Mucosa of rectum (tissue), 2 donors: ENCODE measurements at regions not wholly inside any gene's neighbourhood (a gene's known extent, or its start where the extent isn't known, plus 50 kb on each side); places are given as distances from the start of the nearest gene placed in this dataset.
A peak's percentile ranks its signal among the peaks of the same experiment; 100 is the strongest.

Experiments
- H3K27ac ChIP-seq, 2 donors: one replicate each; pipeline ENCODE4 v1.7.0; 2013; ENCODE audit warnings: inconsistent platforms in 2 of 2, low read depth in 2 of 2, low read length in 2 of 2
- H3K27me3 ChIP-seq, 2 donors: one replicate each; pipeline ENCODE4 v1.7.0; 2013; ENCODE audit warnings: low read length in 2 of 2; ENCODE audit not compliant: control insufficient read depth in 2 of 2, insufficient read depth in 2 of 2
- H3K36me3 ChIP-seq, 2 donors: one replicate each; pipeline ENCODE4 v1.7.0; 2013; ENCODE audit warnings: low read length in 2 of 2; ENCODE audit not compliant: control insufficient read depth in 2 of 2, insufficient read depth in 2 of 2
- H3K4me1 ChIP-seq, 2 donors: one replicate each; pipeline ENCODE4 v1.7.0; 2013; ENCODE audit warnings: low read length in 2 of 2, mild to moderate bottlenecking in 1 of 2; ENCODE audit not compliant: control insufficient read depth in 2 of 2, insufficient read depth in 2 of 2
- H3K4me3 ChIP-seq, 2 donors: one replicate each; pipeline ENCODE4 v1.7.0; 2013; ENCODE audit warnings: low read length in 2 of 2
- H3K9ac ChIP-seq, 2 donors: one replicate each; pipeline ENCODE4 v1.7.0; 2013; ENCODE audit warnings: low read length in 2 of 2, low read depth in 1 of 2, mild to moderate bottlenecking in 1 of 2
- H3K9me3 ChIP-seq, 2 donors: one replicate each; pipeline ENCODE4 v1.7.0; 2013; ENCODE audit warnings: low read length in 2 of 2; ENCODE audit not compliant: control insufficient read depth in 2 of 2
- donor health status: healthy.
- donor health status: Normal muscosa, but diverticular disease.

- H3K4me1 ChIP-seq, result no peaks in the 10 kb centered on the region
- H3K36me3 ChIP-seq, result no peaks in the 10 kb centered on the region
- no peaks in the 10 kb centered on the region for H3K9me3 ChIP-seq
- H3K9ac ChIP-seq, result no peak overlapping the region
- H3K27ac ChIP-seq, result no peak overlapping the region
- H3K27me3 ChIP-seq, result no peaks in the 10 kb centered on the region
- peak overlapping the region; percentile 53 to 59 for H3K4me3 ChIP-seq
These were observed 179.5 kb downstream of the CDH26 start for GRCh38 chr20:60137657-60138245.

- Histone ChIP-seq H3K4me1 (no peaks in the 10 kb centered on the region), H3K4me3 (peak overlapping the region; percentile 53 to 59), H3K9ac (peak overlapping the region in 1 of 2 donors; percentile 34), H3K36me3 (no peaks in the 10 kb centered on the region), H3K27me3 (no peaks in the 10 kb centered on the region), H3K9me3 (no peaks in the 10 kb centered on the region), H3K27ac (no peak overlapping the region)
These were observed 180.3 kb downstream of the CDH26 start for GRCh38 chr20:60138256-60139220.

- Histone ChIP-seq H3K9me3 (no peaks in the 10 kb centered on the region), H3K27ac (no peak overlapping the region), H3K36me3 (no peaks in the 10 kb centered on the region), H3K4me1 (no peaks in the 10 kb centered on the region), H3K9ac (no peak overlapping the region), H3K4me3 (no peak overlapping the region), H3K27me3 (no peaks in the 10 kb centered on the region)
These were observed 181.6 kb downstream of the CDH26 start for GRCh38 chr20:60139663-60140446.

- no peaks in the 10 kb centered on the region for H3K4me1 ChIP-seq
- no peaks in the 10 kb centered on the region for H3K36me3 ChIP-seq
- H3K9ac ChIP-seq, result no peak overlapping the region
- no peaks in the 10 kb centered on the region for H3K9me3 ChIP-seq
- H3K27me3 ChIP-seq, result no peaks in the 10 kb centered on the region
- H3K4me3 ChIP-seq, result no peak overlapping the region
- no peak overlapping the region for H3K27ac ChIP-seq
These were observed 184.4 kb downstream of the CDH26 start for GRCh38 chr20:60142587-60142986.

DNA sequence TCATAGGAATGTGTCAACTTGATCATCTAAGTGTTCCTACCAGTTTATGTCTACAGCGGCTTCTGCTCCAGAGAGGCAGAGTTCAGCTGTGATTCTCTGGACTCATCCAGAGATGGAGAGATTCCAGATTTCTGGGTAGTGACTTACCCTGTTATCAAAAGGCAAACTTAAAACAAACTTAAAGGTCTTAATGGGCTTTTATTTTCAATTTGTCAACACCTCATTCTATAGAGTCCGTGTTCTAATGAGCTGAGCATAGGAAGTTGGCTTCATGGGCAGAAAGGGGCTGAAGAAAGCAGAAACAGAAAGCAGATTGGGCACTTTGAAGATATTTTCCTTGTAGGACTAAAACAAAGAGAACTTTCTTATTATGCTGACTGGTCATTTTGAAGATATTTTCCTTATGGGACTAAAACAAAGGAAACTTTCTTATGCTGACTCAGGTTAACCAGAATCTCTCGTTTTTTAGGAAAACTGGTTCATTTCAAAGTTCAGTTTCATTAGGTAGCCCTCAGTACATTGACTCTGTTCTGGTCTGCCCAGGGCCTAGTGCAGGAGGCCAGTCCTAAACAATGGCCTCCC, 185.1 kb downstream of the CDH26 start:
- Histone ChIP-seq H3K9me3 (no peaks in the 10 kb centered on the region), H3K4me3 (no peak overlapping the region), H3K9ac (no peak overlapping the region), H3K4me1 (no peaks in the 10 kb centered on the region), H3K36me3 (no peaks in the 10 kb centered on the region), H3K27me3 (no peaks in the 10 kb centered on the region), H3K27ac (no peak overlapping the region)

DNA sequence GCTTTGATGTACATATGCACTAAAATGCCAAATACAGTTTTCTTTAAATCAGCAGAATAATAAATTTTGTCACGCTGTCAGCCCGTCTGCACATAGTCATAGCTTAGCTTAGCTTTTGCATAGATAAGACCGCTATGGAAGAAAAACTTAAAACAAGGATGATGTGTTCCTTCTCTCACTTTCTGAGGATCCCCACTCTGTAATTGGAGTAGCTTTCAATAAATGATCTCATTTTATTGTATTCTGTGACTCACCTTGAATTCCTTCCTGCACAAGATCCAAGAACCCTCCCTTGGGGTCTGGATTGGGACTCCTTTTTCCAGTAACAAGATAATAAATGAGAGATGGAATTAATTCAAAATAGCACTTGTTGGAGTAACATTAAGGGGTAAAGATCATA, 186.2 kb downstream of the CDH26 start:
- Histone ChIP-seq H3K9me3 (no peaks in the 10 kb centered on the region), H3K4me3 (no peak overlapping the region), H3K36me3 (no peaks in the 10 kb centered on the region), H3K27ac (no peak overlapping the region), H3K9ac (no peak overlapping the region), H3K27me3 (no peaks in the 10 kb centered on the region), H3K4me1 (no peaks in the 10 kb centered on the region)

DNA sequence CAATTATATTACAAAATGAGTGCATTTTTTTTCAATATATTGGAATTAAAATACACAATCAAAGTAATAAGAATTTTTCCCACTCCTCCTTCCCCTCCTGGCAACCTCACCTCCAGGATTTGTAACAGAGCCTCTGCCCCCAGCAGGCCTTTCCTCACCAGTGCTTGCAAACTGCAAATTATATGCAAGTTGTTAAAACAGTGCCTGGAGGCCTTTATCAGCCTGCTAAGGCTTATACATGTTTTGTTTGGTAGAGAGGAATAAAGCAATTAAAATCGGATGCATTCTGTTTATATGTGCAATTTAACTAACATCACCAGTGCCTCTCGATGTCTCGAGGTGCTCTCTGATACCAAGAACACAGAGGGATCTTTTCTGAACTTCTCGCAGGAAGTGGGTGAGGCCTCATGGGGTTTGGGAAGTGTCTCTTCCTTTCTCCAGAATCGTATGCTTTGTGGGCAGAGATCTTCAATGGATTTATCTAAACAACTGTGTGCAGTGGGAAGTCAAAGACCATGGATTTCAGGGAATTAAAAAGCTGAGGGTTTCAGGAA, 186.8 kb downstream of the CDH26 start:
- Histone ChIP-seq H3K36me3 (no peaks in the 10 kb centered on the region), H3K27me3 (no peaks in the 10 kb centered on the region), H3K4me1 (no peaks in the 10 kb centered on the region), H3K9ac (no peak overlapping the region), H3K4me3 (no peak overlapping the region), H3K27ac (no peak overlapping the region), H3K9me3 (no peaks in the 10 kb centered on the region)

DNA sequence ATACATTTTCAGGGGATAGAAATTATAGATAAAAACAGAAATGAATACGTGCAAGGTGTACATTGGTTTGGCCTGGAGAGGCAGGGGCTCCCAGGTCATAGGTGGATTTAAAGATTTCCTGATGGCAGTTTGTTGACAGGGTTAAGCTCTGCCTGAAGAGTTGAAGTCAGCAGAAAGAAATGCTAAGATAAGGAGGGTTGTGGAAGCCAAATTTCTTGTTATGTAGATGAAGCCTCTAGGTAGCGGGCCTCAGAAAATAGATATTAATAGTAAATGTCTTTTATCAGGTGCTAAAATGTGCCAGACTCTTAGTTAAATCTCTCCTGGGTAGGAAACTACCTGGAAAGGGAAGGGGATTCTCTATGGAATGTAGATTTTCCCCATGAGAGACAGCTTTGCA, 188.8 kb downstream of the CDH26 start:
- H3K9ac ChIP-seq, result no peak overlapping the region
- H3K9me3 ChIP-seq, result no peaks in the 10 kb centered on the region
- H3K27ac ChIP-seq, result no peak overlapping the region
- no peak overlapping the region for H3K4me3 ChIP-seq
- H3K36me3 ChIP-seq, result no peaks in the 10 kb centered on the region
- no peaks in the 10 kb centered on the region for H3K27me3 ChIP-seq
- H3K4me1 ChIP-seq, result no peaks in the 10 kb centered on the region

- H3K4me3 ChIP-seq, result no peak overlapping the region
- no peak overlapping the region for H3K9ac ChIP-seq
- no peaks in the 10 kb centered on the region for H3K36me3 ChIP-seq
- no peaks in the 10 kb centered on the region for H3K9me3 ChIP-seq
- H3K27ac ChIP-seq, result no peak overlapping the region
- H3K27me3 ChIP-seq, result no peaks in the 10 kb centered on the region
- no peaks in the 10 kb centered on the region for H3K4me1 ChIP-seq
These were observed 190.7 kb downstream of the CDH26 start for GRCh38 chr20:60148885-60149284.
